CD4-positive, alpha-beta T cell treated with Interleukin-17A for 4 hours (primary cell): ENCODE measurements at regions not wholly inside any gene's neighbourhood (a gene's known extent, or its start where the extent isn't known, plus 50 kb on each side); places are given as distances from the start of the nearest gene placed in this dataset.
"Not testable (repeated sequence)": the region's sequence is repeated elsewhere in the genome, so short reads cannot be mapped to it uniquely, and the experiment has no call there.

ENCODE experiments used
- DNase-seq: peaks from one replicate; pipeline ENCODE4 v3.0.0-alpha.2; 2020; ENCODE audit warnings: mixed read lengths

GRCh38 chr6:72534236-72534635 is 87.6 kb upstream of the KCNQ5 start:
- DNase-seq = no peak

- DNase-seq = no peak
Observed at GRCh38 chr6:72535124-72535523, 86.7 kb upstream of the KCNQ5 start.

GRCh38 chr6:72547020-72547419 is 74.8 kb upstream of the KCNQ5 start:
- DNase-seq = no peak

- DNase-seq = no peak
Observed at GRCh38 chr6:72551470-72551869, 70.4 kb upstream of the KCNQ5 start.

- DNase-seq = no peak
Observed at GRCh38 chr6:72552938-72553337, 68.9 kb upstream of the KCNQ5 start.

- no peak for DNase-seq
Observed at GRCh38 chr6:72553531-72554511, 68.0 kb upstream of the KCNQ5 start.

- no peak for DNase-seq
Observed at GRCh38 chr6:72554761-72555221, 67.1 kb upstream of the KCNQ5 start.

GRCh38 chr6:72559067-72559466 is 62.8 kb upstream of the KCNQ5 start:
- no peak for DNase-seq

- DNase-seq = no peak
Observed at GRCh38 chr6:72559555-72559954, 62.3 kb upstream of the KCNQ5 start.

- no peak for DNase-seq
Observed at GRCh38 chr6:72560721-72561593, 60.9 kb upstream of the KCNQ5 start.

GRCh38 chr6:72561629-72562028 is 60.2 kb upstream of the KCNQ5 start:
- DNase-seq = no peak

GRCh38 chr6:72564231-72564630 is 57.6 kb upstream of the KCNQ5 start:
- DNase-seq = no peak

GRCh38 chr6:72571993-72572392 is 49.9 kb upstream of the KCNQ5 start:
- DNase-seq = not testable (repeated sequence)
